Ascending aorta (tissue), 2 donors: ENCODE measurements at regions not wholly inside any gene's neighbourhood (a gene's known extent, or its start where the extent isn't known, plus 50 kb on each side); places are given as distances from the start of the nearest gene placed in this dataset.

ENCODE experiments used
- DNase-seq, 2 donors: peaks; one replicate each; pipeline ENCODE4 v3.0.0-alpha.2; 2019; ENCODE audit warnings: low spot score in 2 of 2
- H3K27ac ChIP-seq, 2 donors: fragments of 200-600 bp; sonication (generic); one replicate each; pipeline ENCODE4 v1.5.1; 2016 to 2017; ENCODE audit warnings: mild to moderate bottlenecking in 1 of 2
- H3K27me3 ChIP-seq: fragments of 200-600 bp; sonication (generic); one replicate; pipeline ENCODE4 v1.5.1; 2017
- H3K36me3 ChIP-seq, 2 donors: fragments of 200-600 bp; sonication (generic); one replicate each; pipeline ENCODE4 v1.5.1; 2016
- H3K4me1 ChIP-seq, 2 donors: fragments of 200-600 bp; sonication (generic); one replicate each; pipeline ENCODE4 v1.5.1; 2016 to 2017; ENCODE audit warnings: mild to moderate bottlenecking in 1 of 2
- H3K4me3 ChIP-seq, 2 donors: fragments of 200-600 bp; sonication (generic); one replicate each; pipeline ENCODE4 v1.5.1; 2016 to 2017; ENCODE audit warnings: mild to moderate bottlenecking in 1 of 2
- H3K9me3 ChIP-seq, 2 donors: fragments of 200-600 bp; sonication (generic); one replicate each; pipeline ENCODE4 v1.5.1; 2016
- CTCF ChIP-seq, 3 experiments: fragments of 200-600 bp in 2 of 3; fragments of 450-650 bp in 1 of 3; sonication (generic) in 2 of 3; IDR thresholded peaks; one replicate each; pipeline ENCODE4 v1.5.1; 2016 to 2019; ENCODE audit warnings: antibody characterized with exemption in 3 of 3, mild to moderate bottlenecking in 1 of 3, moderate library complexity in 1 of 3
- intact Hi-C: fragments of 100-400 bp; cut with DNase I; formaldehyde crosslinking; loops from one replicate; pipeline ENCODE4 v1.15.1; 2023

GRCh38 chr16:5561800-5562199 lies 464.2 kb upstream of the EEF2KMT start:
- H3K27ac ChIP-seq = no peak overlapping the region
- H3K4me3 ChIP-seq = no peak overlapping the region
- no peak for DNase-seq
- no peaks in the 10 kb centered on the region for H3K36me3 ChIP-seq
- no peaks in the 10 kb centered on the region for H3K4me1 ChIP-seq
- intact Hi-C loops = no loop called here
- no peak for TF ChIP-seq CTCF (IDR thresholded peaks at IDR 0.05)
- no peaks in the 10 kb centered on the region for H3K27me3 ChIP-seq
- H3K9me3 ChIP-seq = no peaks in the 10 kb centered on the region

- Histone ChIP-seq H3K4me1 (no peaks in the 10 kb centered on the region), H3K9me3 (no peaks in the 10 kb centered on the region), H3K36me3 (no peaks in the 10 kb centered on the region), H3K27me3 (no peaks in the 10 kb centered on the region), H3K27ac (no peak overlapping the region), H3K4me3 (no peak overlapping the region)
- DNase-seq = no peak
- TF ChIP-seq CTCF (IDR thresholded peaks at IDR 0.05) = no peak
- intact Hi-C loops = no loop called here
Measured at GRCh38 chr16:5560084-5560483, 462.5 kb upstream of the EEF2KMT start.

GRCh38 chr16:5557966-5558365 lies 460.4 kb upstream of the EEF2KMT start:
- DNase-seq = no peak
- H3K4me3 ChIP-seq = no peak overlapping the region
- no peaks in the 10 kb centered on the region for H3K9me3 ChIP-seq
- no peak for TF ChIP-seq CTCF (IDR thresholded peaks at IDR 0.05)
- no peaks in the 10 kb centered on the region for H3K36me3 ChIP-seq
- no peaks in the 10 kb centered on the region for H3K27me3 ChIP-seq
- H3K4me1 ChIP-seq = no peaks in the 10 kb centered on the region
- intact Hi-C loops = no loop called here
- H3K27ac ChIP-seq = no peak overlapping the region

- H3K4me1 ChIP-seq = no peaks in the 10 kb centered on the region
- no peak for TF ChIP-seq CTCF (IDR thresholded peaks at IDR 0.05)
- no peak for DNase-seq
- no peaks in the 10 kb centered on the region for H3K9me3 ChIP-seq
- intact Hi-C loops = no loop called here
- no peak overlapping the region for H3K27ac ChIP-seq
- H3K27me3 ChIP-seq = no peaks in the 10 kb centered on the region
- no peak overlapping the region for H3K4me3 ChIP-seq
- no peaks in the 10 kb centered on the region for H3K36me3 ChIP-seq
Measured at GRCh38 chr16:5557448-5557847, 459.9 kb upstream of the EEF2KMT start.

GRCh38 chr16:5556158-5556810 lies 458.7 kb upstream of the EEF2KMT start:
- TF ChIP-seq CTCF (IDR thresholded peaks at IDR 0.05) = no peak
- H3K27me3 ChIP-seq = no peaks in the 10 kb centered on the region
- no peak overlapping the region for H3K27ac ChIP-seq
- no peak overlapping the region for H3K4me3 ChIP-seq
- H3K36me3 ChIP-seq = no peaks in the 10 kb centered on the region
- H3K4me1 ChIP-seq = no peaks in the 10 kb centered on the region
- intact Hi-C loops = no loop called here
- no peaks in the 10 kb centered on the region for H3K9me3 ChIP-seq
- no peak for DNase-seq

GRCh38 chr16:5551909-5552308 lies 454.3 kb upstream of the EEF2KMT start:
- intact Hi-C loops = no loop called here
- H3K4me1 ChIP-seq = no peaks in the 10 kb centered on the region
- TF ChIP-seq CTCF (IDR thresholded peaks at IDR 0.05) = no peak
- no peaks in the 10 kb centered on the region for H3K27me3 ChIP-seq
- no peaks in the 10 kb centered on the region for H3K36me3 ChIP-seq
- no peaks in the 10 kb centered on the region for H3K9me3 ChIP-seq
- no peak overlapping the region for H3K27ac ChIP-seq
- no peak for DNase-seq
- no peak overlapping the region for H3K4me3 ChIP-seq
